Stimulated activated effector memory CD8-positive, alpha-beta T cell treated with anti-CD3 and anti-CD28 coated beads, Interleukin-12 subunit alpha, Interleukin-12 subunit beta, amount 100 ng/mL, for 72 hours (primary cell): ENCODE measurements at regions not wholly inside any gene's neighbourhood (a gene's known extent, or its start where the extent isn't known, plus 50 kb on each side); places are given as distances from the start of the nearest gene placed in this dataset.
"Not testable (repeated sequence)": the region's sequence is repeated elsewhere in the genome, so short reads cannot be mapped to it uniquely, and the experiment has no call there.

ENCODE experiments used
- ATAC-seq: fragments of 150-1000 bp; cut with Tn5 transposase; 2 replicates; pipeline ENCODE4 v1.10.0; 2021
- DNase-seq, 2 donors: peaks; one replicate each; pipeline ENCODE4 v3.0.0; 2021 to 2022; ENCODE audit warnings: low spot score in 2 of 2
- H3K27ac Mint-ChIP-seq: one replicate; pipeline ENCODE4 v1.8.0; 2022; ENCODE audit warnings: mild to moderate bottlenecking, mixed read lengths
- H3K36me3 Mint-ChIP-seq: one replicate; pipeline ENCODE4 v1.8.0; 2022; ENCODE audit warnings: mild to moderate bottlenecking, mixed read lengths
- H3K4me1 Mint-ChIP-seq: one replicate; pipeline ENCODE4 v1.8.0; 2022; ENCODE audit warnings: mixed read lengths
- H3K4me3 Mint-ChIP-seq: one replicate; pipeline ENCODE4 v1.8.0; 2022; ENCODE audit warnings: mild to moderate bottlenecking, mixed read lengths
- H3K9me3 Mint-ChIP-seq: one replicate; pipeline ENCODE4 v1.8.0; 2022; ENCODE audit warnings: mixed read lengths

DNA sequence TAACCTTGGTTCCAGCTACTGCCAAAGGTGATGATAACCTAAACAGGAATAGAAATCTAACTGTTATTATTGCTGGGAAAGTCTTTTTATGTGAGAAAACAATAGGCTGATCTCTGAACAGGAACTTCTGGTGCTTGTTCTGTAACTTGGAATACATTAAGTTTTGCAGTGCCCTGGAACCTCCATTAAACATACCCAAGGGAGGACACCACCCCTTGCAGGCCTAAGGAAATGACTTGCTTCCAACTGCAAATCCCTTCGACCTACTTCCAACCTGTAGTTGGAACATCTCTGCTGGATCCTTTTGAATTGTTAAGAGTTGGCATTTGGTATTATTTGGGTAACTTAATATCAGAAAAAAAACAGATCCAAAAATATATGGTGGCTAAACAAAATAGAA is 188.4 kb upstream of the API5 start:
- H3K36me3 Mint-ChIP-seq = no peaks in the 10 kb centered on the region
- H3K4me3 Mint-ChIP-seq = no peak overlapping the region
- no peaks in the 10 kb centered on the region for H3K4me1 Mint-ChIP-seq
- no peak overlapping the region for H3K27ac Mint-ChIP-seq
- ATAC-seq (no peak), DNase-seq (no peak)
- peaks cover 3% of the 10 kb centered on the region for H3K9me3 Mint-ChIP-seq

DNA sequence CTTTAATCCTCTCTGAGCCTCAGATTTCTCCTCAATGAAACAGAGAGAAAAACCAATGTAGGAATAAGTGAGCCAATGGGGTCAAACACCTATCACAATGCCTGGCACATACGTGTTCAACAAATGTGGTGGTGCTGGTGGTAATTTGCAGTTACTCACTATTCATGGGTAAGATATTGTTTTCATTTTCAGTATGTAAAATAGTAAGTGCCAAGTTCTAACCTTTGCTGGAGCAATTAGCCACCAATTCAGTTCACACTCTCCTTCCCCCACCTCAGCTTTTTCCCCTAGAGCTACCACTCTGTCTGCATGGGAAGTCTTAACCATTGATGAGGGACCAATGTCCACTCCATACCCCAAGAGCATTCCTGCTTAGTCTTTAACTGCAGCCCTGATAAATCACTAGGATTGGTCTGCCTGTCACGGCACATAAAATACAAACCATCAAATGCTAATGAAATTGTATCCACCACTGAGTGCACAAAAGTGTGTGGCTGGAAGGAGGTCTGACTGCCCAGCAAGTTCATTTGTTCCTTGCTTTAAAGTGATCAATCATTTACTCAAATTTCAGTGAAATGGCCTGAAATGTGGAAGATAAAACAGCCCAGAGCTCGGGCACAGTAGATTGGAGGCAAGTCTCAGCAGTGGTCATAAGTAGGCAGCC is 187.4 kb upstream of the API5 start:
- ATAC-seq = no peak
- Mint-ChIP-seq H3K27ac (no peak overlapping the region), H3K36me3 (no peaks in the 10 kb centered on the region), H3K4me3 (no peak overlapping the region), H3K9me3 (peaks cover 7% of the 10 kb centered on the region), H3K4me1 (no peaks in the 10 kb centered on the region)
- no peak for DNase-seq

DNA sequence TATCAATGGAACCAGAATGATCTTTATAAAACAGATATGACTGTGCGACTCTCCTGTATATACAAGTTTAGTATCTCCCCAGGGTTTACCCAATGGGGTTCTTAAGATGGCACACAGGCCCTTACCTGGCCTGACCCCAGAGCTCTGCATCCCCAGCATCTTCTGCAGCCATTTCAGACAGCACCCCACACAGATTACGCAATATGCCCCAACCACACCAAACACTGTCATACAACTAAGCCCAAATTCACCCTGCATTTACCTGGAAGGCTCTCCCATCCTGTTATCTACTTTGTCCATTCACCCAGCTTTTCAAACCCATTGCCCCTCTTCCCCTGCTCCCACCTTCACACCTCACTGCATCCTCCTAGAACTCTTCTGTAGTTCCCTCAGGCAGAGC is 182.5 kb upstream of the API5 start:
- DNase-seq = no peak
- Mint-ChIP-seq H3K4me3 (no peak overlapping the region), H3K4me1 (no peaks in the 10 kb centered on the region), H3K27ac (no peak overlapping the region), H3K36me3 (no peaks in the 10 kb centered on the region), H3K9me3 (peaks cover 6% of the 10 kb centered on the region)
- no peak for ATAC-seq

- no peak for DNase-seq
- H3K27ac Mint-ChIP-seq = no peak overlapping the region
- H3K9me3 Mint-ChIP-seq = peaks cover 6% of the 10 kb centered on the region
- ATAC-seq = no peak
- H3K4me1 Mint-ChIP-seq = no peaks in the 10 kb centered on the region
- H3K36me3 Mint-ChIP-seq = no peaks in the 10 kb centered on the region
- H3K4me3 Mint-ChIP-seq = no peak overlapping the region
Observed at GRCh38 chr11:43130616-43131015, 181.2 kb upstream of the API5 start.

- Mint-ChIP-seq H3K4me1 (no peaks in the 10 kb centered on the region), H3K9me3 (peaks cover 4% of the 10 kb centered on the region), H3K27ac (no peak overlapping the region), H3K4me3 (no peak overlapping the region), H3K36me3 (no peaks in the 10 kb centered on the region)
- ATAC-seq = no peak
- no peak for DNase-seq
Observed at GRCh38 chr11:43135966-43136534, 175.7 kb upstream of the API5 start.

DNA sequence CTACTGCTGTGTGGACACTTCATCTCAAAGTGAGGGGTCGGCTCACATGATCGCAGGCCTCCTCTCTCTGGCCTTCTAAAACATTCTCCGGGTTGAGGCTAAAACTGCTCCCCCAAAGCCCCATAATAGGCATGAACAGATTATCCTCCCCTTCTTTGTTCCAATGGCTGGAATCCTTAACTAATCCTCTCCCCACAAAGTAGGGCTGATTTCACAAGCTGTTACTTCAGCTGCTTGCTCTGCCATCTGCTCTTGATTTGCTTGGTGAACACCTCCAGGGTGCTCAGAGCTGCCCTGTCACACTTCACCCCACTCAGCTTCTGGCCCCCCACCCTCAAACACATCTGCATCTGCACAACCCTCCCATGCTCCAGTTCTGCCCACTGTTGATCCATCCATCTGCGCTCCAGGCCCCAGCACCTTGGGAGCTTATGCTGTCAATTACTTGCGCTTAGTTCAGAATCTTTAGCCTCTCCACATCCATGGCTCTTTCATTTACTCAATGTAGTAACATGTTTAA is 173.1 kb upstream of the API5 start:
- H3K4me3 Mint-ChIP-seq = no peak overlapping the region
- H3K4me1 Mint-ChIP-seq = no peaks in the 10 kb centered on the region
- ATAC-seq (no peak), DNase-seq (no peak)
- no peak overlapping the region for H3K27ac Mint-ChIP-seq
- no peaks in the 10 kb centered on the region for H3K36me3 Mint-ChIP-seq
- H3K9me3 Mint-ChIP-seq = peaks cover 10% of the 10 kb centered on the region

DNA sequence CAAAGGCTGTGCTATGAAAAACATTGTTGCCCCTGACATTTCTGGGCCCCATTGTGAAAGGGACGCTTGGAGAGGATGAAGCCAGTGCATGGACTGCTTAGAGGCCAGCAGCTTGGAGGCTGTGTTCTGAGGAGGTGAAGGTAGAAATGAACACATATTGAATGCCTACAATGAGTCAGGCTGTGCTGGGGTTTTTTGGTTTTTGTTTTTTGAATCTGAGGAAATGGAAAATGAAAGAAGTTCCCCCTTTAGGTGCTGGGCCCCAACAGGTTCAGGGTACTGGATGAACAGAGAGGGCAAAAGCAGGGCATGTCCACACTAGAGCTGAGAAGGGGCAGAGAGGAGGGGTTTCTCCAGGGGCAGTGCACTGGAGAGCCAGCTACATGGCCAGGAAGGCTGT is 166.1 kb upstream of the API5 start:
- H3K4me1 Mint-ChIP-seq = no peaks in the 10 kb centered on the region
- peaks cover 14% of the 10 kb centered on the region for H3K9me3 Mint-ChIP-seq
- no peak overlapping the region for H3K27ac Mint-ChIP-seq
- H3K36me3 Mint-ChIP-seq = no peaks in the 10 kb centered on the region
- peak; percentile 41 for ATAC-seq
- no peak for DNase-seq
- no peak overlapping the region for H3K4me3 Mint-ChIP-seq

- no peaks in the 10 kb centered on the region for H3K4me1 Mint-ChIP-seq
- H3K4me3 Mint-ChIP-seq = no peak overlapping the region
- no peaks in the 10 kb centered on the region for H3K36me3 Mint-ChIP-seq
- DNase-seq (no peak), ATAC-seq (no peak)
- no peak overlapping the region for H3K27ac Mint-ChIP-seq
- peaks cover 3% of the 10 kb centered on the region for H3K9me3 Mint-ChIP-seq
Observed at GRCh38 chr11:43150697-43151096, 161.1 kb upstream of the API5 start.

DNA sequence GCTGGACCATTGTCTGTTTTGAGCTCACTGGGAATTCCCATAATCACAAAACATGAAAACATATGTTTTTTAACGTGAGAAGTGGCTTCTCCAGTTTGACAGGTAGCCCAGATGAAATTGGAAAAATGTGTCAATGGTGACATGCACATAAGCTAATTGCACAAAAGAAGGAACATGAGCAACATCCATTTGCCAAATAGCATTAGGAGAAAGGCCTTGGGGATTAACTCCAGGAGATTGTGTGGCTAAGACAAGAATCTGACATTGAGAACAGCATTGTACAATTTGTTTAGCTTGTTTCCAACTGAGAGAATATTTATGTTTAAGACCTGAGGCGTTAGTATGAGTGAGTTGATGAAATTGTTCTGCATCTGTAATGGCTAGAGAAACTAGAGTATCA is 147.0 kb upstream of the API5 start:
- Mint-ChIP-seq H3K4me3 (no peak overlapping the region), H3K36me3 (no peaks in the 10 kb centered on the region), H3K4me1 (no peaks in the 10 kb centered on the region), H3K27ac (no peak overlapping the region), H3K9me3 (peaks cover 10% of the 10 kb centered on the region)
- ATAC-seq (no peak), DNase-seq (no peak)

- DNase-seq, H3K27ac Mint-ChIP-seq, H3K36me3 Mint-ChIP-seq, H3K4me1 Mint-ChIP-seq, ATAC-seq, H3K9me3 Mint-ChIP-seq, H3K4me3 Mint-ChIP-seq: not testable (repeated sequence)
Observed at GRCh38 chr11:43165393-43165792, 146.4 kb upstream of the API5 start.

- H3K9me3 Mint-ChIP-seq, H3K27ac Mint-ChIP-seq, DNase-seq, ATAC-seq, H3K4me3 Mint-ChIP-seq, H3K36me3 Mint-ChIP-seq, H3K4me1 Mint-ChIP-seq: not testable (repeated sequence)
Observed at GRCh38 chr11:43168241-43168640, 143.6 kb upstream of the API5 start.

GRCh38 chr11:43172477-43172876 is 139.3 kb upstream of the API5 start:
- Mint-ChIP-seq H3K4me3 (no peak overlapping the region), H3K4me1 (no peaks in the 10 kb centered on the region), H3K9me3 (peaks cover 2% of the 10 kb centered on the region), H3K36me3 (no peaks in the 10 kb centered on the region), H3K27ac (no peak overlapping the region)
- ATAC-seq = no peak
- no peak for DNase-seq

GRCh38 chr11:43177975-43178374 is 133.8 kb upstream of the API5 start:
- DNase-seq = no peak
- no peaks in the 10 kb centered on the region for H3K9me3 Mint-ChIP-seq
- H3K4me3 Mint-ChIP-seq = no peak overlapping the region
- no peak for ATAC-seq
- no peak overlapping the region for H3K27ac Mint-ChIP-seq
- H3K4me1 Mint-ChIP-seq = no peaks in the 10 kb centered on the region
- no peaks in the 10 kb centered on the region for H3K36me3 Mint-ChIP-seq

- not testable (repeated sequence) for H3K4me1 Mint-ChIP-seq, ATAC-seq, DNase-seq, H3K36me3 Mint-ChIP-seq, H3K27ac Mint-ChIP-seq, H3K4me3 Mint-ChIP-seq, H3K9me3 Mint-ChIP-seq
Observed at GRCh38 chr11:43194459-43194858, 117.3 kb upstream of the API5 start.

- Mint-ChIP-seq H3K4me3 (no peak overlapping the region), H3K27ac (no peak overlapping the region), H3K36me3 (no peaks in the 10 kb centered on the region), H3K4me1 (no peaks in the 10 kb centered on the region), H3K9me3 (no peaks in the 10 kb centered on the region)
- DNase-seq = no peak
- no peak for ATAC-seq
Observed at GRCh38 chr11:43197379-43197778, 114.4 kb upstream of the API5 start.

DNA sequence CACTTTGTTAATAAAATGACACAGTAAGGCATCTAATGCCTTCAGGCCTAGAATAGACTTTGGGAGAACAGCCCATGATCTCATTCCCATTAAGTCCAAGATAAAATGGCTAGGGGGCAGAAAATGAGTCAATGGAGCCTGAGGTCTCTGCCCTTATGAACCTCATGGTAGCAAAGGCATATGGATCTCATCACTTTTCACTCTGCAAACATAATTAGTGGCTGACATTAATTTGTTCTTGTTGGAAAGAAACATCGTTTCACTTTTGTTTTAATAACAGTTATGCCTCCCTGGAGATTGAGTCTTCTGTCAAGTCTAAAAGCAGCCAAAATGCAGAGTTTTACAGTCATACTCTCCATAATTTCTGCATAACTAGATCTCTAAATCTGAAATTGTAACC is 111.8 kb upstream of the API5 start:
- no peak overlapping the region for H3K4me3 Mint-ChIP-seq
- no peak for ATAC-seq
- H3K36me3 Mint-ChIP-seq = no peaks in the 10 kb centered on the region
- H3K4me1 Mint-ChIP-seq = no peaks in the 10 kb centered on the region
- H3K9me3 Mint-ChIP-seq = peaks cover 2% of the 10 kb centered on the region
- no peak overlapping the region for H3K27ac Mint-ChIP-seq
- no peak for DNase-seq
